D721Med (cell line): ENCODE measurements at regions not wholly inside any gene's neighbourhood (a gene's known extent, or its start where the extent isn't known, plus 50 kb on each side); places are given as distances from the start of the nearest gene placed in this dataset.

ENCODE experiments used
- DNase-seq: peaks from one replicate; pipeline ENCODE4 v3.0.0; 2011; ENCODE audit warnings: low spot score; ENCODE audit not compliant: insufficient read length
- FAIRE-seq: peaks from 2 replicates; lab custom pipeline; 2011; peaks lifted over from hg19 to GRCh38; lab: Jason Lieb, UNC
- TF ChIP-seq, protein P1 (sequence below): IDR thresholded peaks from 2 replicates; pipeline ENCODE4 v1.5.1; 2012; ENCODE audit warnings: mild to moderate bottlenecking, control low read depth; ENCODE audit not compliant: insufficient read depth; ENCODE audit errors: missing control alignments

DNA sequence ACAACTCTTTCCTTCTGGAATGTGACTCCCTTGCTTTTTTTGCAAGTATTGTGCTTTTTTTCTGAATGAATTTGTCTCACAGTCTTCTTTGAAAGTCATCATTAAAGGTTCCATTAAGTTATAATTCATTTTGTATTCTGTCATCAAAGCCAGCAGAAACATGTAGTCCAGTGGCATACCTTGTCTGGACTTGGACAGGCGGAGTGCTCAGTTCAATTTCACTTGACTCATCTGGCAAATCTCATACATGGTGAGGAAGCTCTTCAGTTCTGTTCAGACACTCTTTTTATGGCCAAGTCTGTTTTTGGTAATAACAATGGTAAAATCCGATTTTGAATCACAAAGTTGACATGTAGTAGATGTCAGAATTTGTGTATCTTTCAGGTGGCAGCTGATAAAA, 260.8 kb upstream of the OPRM1 start:
- TF ChIP-seq, protein P1, sequence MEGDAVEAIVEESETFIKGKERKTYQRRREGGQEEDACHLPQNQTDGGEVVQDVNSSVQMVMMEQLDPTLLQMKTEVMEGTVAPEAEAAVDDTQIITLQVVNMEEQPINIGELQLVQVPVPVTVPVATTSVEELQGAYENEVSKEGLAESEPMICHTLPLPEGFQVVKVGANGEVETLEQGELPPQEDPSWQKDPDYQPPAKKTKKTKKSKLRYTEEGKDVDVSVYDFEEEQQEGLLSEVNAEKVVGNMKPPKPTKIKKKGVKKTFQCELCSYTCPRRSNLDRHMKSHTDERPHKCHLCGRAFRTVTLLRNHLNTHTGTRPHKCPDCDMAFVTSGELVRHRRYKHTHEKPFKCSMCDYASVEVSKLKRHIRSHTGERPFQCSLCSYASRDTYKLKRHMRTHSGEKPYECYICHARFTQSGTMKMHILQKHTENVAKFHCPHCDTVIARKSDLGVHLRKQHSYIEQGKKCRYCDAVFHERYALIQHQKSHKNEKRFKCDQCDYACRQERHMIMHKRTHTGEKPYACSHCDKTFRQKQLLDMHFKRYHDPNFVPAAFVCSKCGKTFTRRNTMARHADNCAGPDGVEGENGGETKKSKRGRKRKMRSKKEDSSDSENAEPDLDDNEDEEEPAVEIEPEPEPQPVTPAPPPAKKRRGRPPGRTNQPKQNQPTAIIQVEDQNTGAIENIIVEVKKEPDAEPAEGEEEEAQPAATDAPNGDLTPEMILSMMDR, result no peak
- FAIRE-seq (no peak), DNase-seq (no peak)

DNA sequence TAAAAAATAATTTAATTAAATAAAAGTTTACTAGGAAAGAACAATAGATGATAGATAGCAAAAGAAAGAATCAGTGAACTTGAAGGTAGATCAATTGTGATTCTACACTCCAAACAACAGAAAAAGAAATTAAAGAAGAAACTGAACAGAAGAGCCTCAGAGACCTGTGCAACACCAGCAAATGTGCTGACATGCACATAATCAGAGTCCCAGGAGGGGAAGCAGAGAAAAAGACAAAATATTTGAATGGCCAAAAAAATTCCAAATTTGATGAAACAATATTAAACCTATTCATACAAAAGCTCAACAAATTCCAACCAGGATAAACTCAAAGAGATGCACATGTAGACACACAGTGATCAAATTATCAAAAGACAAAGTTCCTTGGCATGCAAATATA, 267.5 kb upstream of the OPRM1 start:
- FAIRE-seq (no peak), DNase-seq (no peak)
- TF ChIP-seq, protein P1, result no peak

DNA sequence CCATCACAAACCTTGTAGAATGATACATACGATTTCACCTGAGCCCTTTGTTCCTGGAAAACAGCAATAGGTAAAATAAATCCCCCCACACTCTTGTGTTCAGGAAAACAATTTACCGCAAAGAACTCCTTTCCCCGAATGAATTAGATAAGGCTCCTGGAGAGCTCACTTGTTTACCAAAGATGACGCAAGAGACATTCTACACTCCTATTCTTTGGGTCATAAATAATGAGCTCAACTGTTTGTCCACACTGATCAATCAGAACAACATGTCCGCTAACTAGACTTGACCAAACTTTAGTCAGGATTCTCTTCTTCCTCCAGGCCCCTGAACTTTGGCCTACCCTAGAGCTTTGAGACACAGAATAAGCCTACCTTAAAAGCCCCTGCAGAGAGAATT, 271.9 kb upstream of the OPRM1 start:
- TF ChIP-seq, protein P1, result no peak
- FAIRE-seq (no peak), DNase-seq (no peak)

DNA sequence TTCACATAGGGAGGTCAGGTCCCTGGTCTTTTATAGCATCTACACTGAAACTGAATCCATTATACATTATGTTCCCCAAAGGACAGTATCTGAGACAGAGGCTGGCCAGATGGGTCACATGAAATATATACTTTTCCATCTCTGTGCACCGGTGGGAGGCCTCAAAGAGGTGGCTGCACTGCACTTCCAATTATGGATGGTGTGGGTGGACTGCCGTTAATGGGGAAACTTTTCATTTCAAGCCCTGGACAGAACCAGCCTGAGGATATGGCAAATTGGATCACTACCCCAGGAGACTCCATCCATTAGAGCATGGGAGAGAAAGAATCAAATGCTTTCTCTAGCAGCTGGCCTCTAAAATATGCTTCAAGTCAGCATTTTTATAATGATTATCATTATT, 280.5 kb upstream of the OPRM1 start:
- TF ChIP-seq, protein P1, result no peak
- DNase-seq (no peak), FAIRE-seq (no peak)

GRCh38 chr6:153735761-153736160, 303.3 kb upstream of the OPRM1 start:
- FAIRE-seq, result no peak
- DNase-seq, result no peak
- TF ChIP-seq, protein P1, result no peak

GRCh38 chr6:153729189-153729588, 309.9 kb upstream of the OPRM1 start:
- DNase-seq (no peak), FAIRE-seq (no peak)
- TF ChIP-seq, protein P1, result no peak

DNA sequence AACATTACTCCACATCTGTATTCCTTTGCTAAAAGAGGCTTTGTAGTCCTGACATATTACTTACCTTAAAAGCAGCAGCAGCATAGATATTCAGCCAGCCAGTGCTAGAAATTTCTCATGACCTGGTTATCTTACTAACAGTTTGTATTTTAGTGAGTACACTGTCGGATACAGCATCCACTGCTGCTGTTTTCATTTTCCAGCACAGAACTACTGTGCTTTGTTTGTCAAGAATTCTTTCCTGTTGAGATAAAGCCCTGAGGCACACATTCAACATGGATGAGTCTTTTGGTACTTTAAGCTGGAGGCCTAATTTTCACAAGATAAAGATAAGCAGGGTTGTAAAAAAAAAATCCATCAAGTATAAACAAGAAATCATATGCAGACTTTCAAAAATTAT, 311.2 kb upstream of the OPRM1 start:
- DNase-seq, result no peak
- no peak for FAIRE-seq
- TF ChIP-seq, protein P1, result no peak
